BLaER1 treated with 17β-estradiol and CSF1 and Interleukin-3, amounts not matched to agents 10 nM and 100 nM (cell line): ENCODE measurements at regions not wholly inside any gene's neighbourhood (a gene's known extent, or its start where the extent isn't known, plus 50 kb on each side); places are given as distances from the start of the nearest gene placed in this dataset.

Source experiments
- H3K27ac ChIP-seq, 11 experiments: shearing (Covaris generic); formaldehyde crosslinking; 2 replicates each; pipeline ENCODE4 v1.8.1; 2022
- H3K27me3 ChIP-seq, 11 experiments: shearing (Covaris generic); formaldehyde crosslinking; 2 replicates each; pipeline ENCODE4 v1.8.1; 2022
- H3K36me3 ChIP-seq, 11 experiments: shearing (Covaris generic); formaldehyde crosslinking; 2 replicates each; pipeline ENCODE4 v1.8.1; 2022
- H3K4me1 ChIP-seq, 10 experiments: shearing (Covaris generic); formaldehyde crosslinking; 2 replicates each; pipeline ENCODE4 v1.8.1; 2022
- H3K4me2 ChIP-seq, 11 experiments: shearing (Covaris generic); formaldehyde crosslinking; 2 replicates each; pipeline ENCODE4 v1.8.1; 2022
- H3K4me3 ChIP-seq, 10 experiments: shearing (Covaris generic); formaldehyde crosslinking; 2 replicates each; pipeline ENCODE4 v1.8.1; 2022
- H3K9ac ChIP-seq, 11 experiments: shearing (Covaris generic); formaldehyde crosslinking; 2 replicates each; pipeline ENCODE4 v1.8.1; 2022
- H3K9me3 ChIP-seq, 11 experiments: shearing (Covaris generic); formaldehyde crosslinking; replicated peaks in 1 of 11; 2 replicates each; pipeline ENCODE4 v1.8.1; 2022
- H4K20me1 ChIP-seq, 11 experiments: shearing (Covaris generic); formaldehyde crosslinking; 2 replicates each; pipeline ENCODE4 v1.8.1; 2022
- Cebpa-rat ChIP-seq, 11 experiments: shearing (Covaris generic); IDR thresholded peaks; 2 replicates each; pipeline ENCODE4 v1.8.1; 2022

- Histone ChIP-seq H3K4me3 (no peak overlapping the region), H4K20me1 (no peaks in the 10 kb centered on the region), H3K36me3 (no peaks in the 10 kb centered on the region), H3K4me1 (no peaks in the 10 kb centered on the region), H3K9me3 (no peaks in the 10 kb centered on the region), H3K27ac (no peak overlapping the region), H3K27me3 (no peaks in the 10 kb centered on the region), H3K4me2 (no peak overlapping the region), H3K9ac (no peak overlapping the region)
- no peak for TF ChIP-seq Cebpa-rat (IDR thresholded peaks at IDR 0.05)
These were observed 132.6 kb upstream of the CDH10 start for GRCh38 chr5:24777392-24777791.

DNA sequence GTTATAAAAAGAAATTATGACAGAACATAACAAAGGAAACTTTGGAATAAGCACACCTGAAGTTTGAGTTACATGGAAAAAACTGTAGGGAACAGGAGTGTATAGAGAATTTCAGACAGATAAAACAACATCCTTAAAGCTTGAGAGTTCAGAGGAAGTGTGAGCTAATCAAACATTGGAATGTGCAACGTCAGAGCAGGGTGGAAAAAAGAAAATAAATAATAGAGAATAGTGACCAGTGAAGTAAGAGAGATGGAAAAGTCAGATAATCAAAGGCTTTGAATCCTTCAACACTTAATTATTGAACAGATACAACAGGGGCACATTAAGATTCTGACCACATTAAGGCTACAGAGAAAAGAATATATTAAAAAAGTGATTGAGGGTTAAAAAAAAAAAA is 128.5 kb upstream of the CDH10 start:
- no peaks in the 10 kb centered on the region for H3K9me3 ChIP-seq
- H4K20me1 ChIP-seq: no peaks in the 10 kb centered on the region
- TF ChIP-seq Cebpa-rat (IDR thresholded peaks at IDR 0.05): no peak
- H3K27me3 ChIP-seq: no peaks in the 10 kb centered on the region
- H3K4me2 ChIP-seq: no peak overlapping the region
- no peak overlapping the region for H3K27ac ChIP-seq
- H3K36me3 ChIP-seq: no peaks in the 10 kb centered on the region
- H3K4me3 ChIP-seq: no peak overlapping the region
- H3K4me1 ChIP-seq: no peaks in the 10 kb centered on the region
- H3K9ac ChIP-seq: no peak overlapping the region

DNA sequence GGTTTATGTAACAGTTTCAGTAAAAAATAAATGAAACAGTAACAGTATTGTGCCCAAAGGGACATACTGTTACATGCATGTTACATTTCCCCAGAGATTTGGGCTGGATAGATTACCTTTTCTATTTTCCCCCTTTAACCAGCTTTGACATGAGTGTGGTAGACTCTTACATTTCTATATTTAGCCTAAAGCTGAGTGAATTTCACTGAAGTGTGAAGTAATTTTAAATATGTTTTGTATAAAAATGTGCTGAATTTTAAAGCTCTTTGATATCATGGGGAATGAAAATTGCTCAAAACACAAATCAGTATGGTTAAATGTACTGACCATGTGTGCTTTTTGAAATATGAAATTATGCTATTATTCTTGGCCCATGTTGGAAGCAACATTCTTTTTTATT is 122.3 kb upstream of the CDH10 start:
- Histone ChIP-seq H3K27ac (no peak overlapping the region), H3K9me3 (peaks cover 0 to 13% (median 7%) of the 10 kb centered on the region in 11 experiments; a peak in 10 of 22 replicates), H3K9ac (no peak overlapping the region), H4K20me1 (no peaks in the 10 kb centered on the region), H3K4me1 (no peaks in the 10 kb centered on the region), H3K4me2 (no peak overlapping the region), H3K36me3 (no peaks in the 10 kb centered on the region), H3K27me3 (no peaks in the 10 kb centered on the region), H3K4me3 (no peak overlapping the region)
- TF ChIP-seq Cebpa-rat (IDR thresholded peaks at IDR 0.05): no peak

- Histone ChIP-seq H3K27ac (no peak overlapping the region), H3K4me3 (no peak overlapping the region), H3K36me3 (no peaks in the 10 kb centered on the region), H3K9me3 (peaks cover 7 to 24% (median 18%) of the 10 kb centered on the region in 11 experiments; a peak in 14 of 22 replicates), H3K4me1 (no peaks in the 10 kb centered on the region), H3K27me3 (no peaks in the 10 kb centered on the region), H3K4me2 (no peak overlapping the region), H3K9ac (no peak overlapping the region), H4K20me1 (no peaks in the 10 kb centered on the region)
- TF ChIP-seq Cebpa-rat (IDR thresholded peaks at IDR 0.05): no peak
These were observed 120.4 kb upstream of the CDH10 start for GRCh38 chr5:24765219-24765618.

- Histone ChIP-seq H4K20me1 (no peaks in the 10 kb centered on the region), H3K4me2 (0 out of 22 replicates have a peak overlapping the region, but pooled peaks of 1 of the 11 experiments have one; percentile 17), H3K27ac (no peak overlapping the region), H3K36me3 (no peaks in the 10 kb centered on the region), H3K9me3 (no peaks in the 10 kb centered on the region), H3K4me3 (no peak overlapping the region), H3K27me3 (no peaks in the 10 kb centered on the region), H3K4me1 (no peaks in the 10 kb centered on the region), H3K9ac (no peak overlapping the region)
- TF ChIP-seq Cebpa-rat (IDR thresholded peaks at IDR 0.05): no peak
These were observed 105.6 kb upstream of the CDH10 start for GRCh38 chr5:24750355-24750754.

DNA sequence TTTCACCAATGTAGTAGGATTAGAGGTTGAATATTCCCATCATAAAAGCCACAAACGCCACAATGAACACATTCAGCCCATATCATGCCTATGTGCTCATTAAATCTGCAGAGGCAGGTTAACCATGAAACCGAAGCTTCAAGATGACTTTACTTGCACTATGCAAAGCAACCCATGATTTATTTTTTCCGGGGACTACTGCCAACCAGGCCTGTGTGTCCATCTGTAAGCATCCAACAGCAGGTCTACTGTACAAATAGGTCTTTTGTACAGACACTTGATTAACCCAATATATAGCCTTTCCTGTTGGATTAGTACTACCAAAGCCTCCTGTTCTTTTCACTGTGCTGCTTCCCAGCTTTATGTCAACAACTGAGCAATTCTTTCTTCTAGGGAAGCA is 104.9 kb upstream of the CDH10 start:
- H4K20me1 ChIP-seq: no peaks in the 10 kb centered on the region
- H3K9ac ChIP-seq: no peak overlapping the region
- H3K27ac ChIP-seq: no peak overlapping the region
- no peak overlapping the region for H3K4me2 ChIP-seq
- H3K36me3 ChIP-seq: no peaks in the 10 kb centered on the region
- H3K4me1 ChIP-seq: no peaks in the 10 kb centered on the region
- no peak overlapping the region for H3K4me3 ChIP-seq
- H3K9me3 ChIP-seq: no peaks in the 10 kb centered on the region
- no peak for TF ChIP-seq Cebpa-rat (IDR thresholded peaks at IDR 0.05)
- no peaks in the 10 kb centered on the region for H3K27me3 ChIP-seq

DNA sequence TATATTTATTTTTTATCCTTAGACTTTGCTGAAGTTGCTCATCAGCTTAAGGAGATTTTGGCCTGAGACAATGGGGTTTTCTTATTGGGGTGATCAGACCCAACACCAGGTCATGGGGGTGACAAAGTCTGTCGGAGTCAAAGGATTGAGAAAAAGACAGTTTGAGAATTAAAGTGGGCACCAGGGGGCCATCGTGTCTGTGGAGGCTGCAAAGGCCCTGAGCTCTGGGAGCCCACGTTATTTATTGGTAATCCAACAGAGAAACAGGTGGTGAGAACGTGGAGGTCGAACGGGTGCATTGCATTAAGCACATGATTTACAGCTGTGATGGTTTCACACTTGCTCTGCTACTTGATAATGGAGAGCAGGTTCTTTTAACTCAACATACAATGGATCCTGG is 102.5 kb upstream of the CDH10 start:
- H3K27me3 ChIP-seq: no peaks in the 10 kb centered on the region
- no peak for TF ChIP-seq Cebpa-rat (IDR thresholded peaks at IDR 0.05)
- no peak overlapping the region for H3K27ac ChIP-seq
- H3K4me3 ChIP-seq: no peak overlapping the region
- no peak overlapping the region for H3K9ac ChIP-seq
- H3K36me3 ChIP-seq: no peaks in the 10 kb centered on the region
- no peaks in the 10 kb centered on the region for H3K4me1 ChIP-seq
- no peaks in the 10 kb centered on the region for H4K20me1 ChIP-seq
- no peak overlapping the region for H3K4me2 ChIP-seq
- H3K9me3 ChIP-seq: no peaks in the 10 kb centered on the region

DNA sequence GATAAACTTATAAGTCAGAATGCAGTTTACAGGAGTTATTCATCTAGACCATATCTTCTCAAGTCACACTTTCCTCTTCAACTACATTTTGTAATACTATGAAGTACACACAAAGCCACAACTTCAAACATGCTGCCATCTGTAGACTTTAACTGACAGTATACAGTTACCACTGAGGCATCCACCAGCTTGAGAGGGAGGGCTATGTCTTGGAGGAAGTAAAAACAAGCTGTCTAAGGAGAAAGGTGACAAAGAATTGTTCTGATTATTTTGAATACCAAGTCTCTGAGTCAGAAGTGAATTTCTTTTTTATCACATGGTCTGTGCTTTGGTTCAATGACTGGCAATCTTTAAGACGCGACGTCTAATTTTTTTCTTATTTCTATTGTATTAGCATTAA is 97.6 kb upstream of the CDH10 start:
- H3K27me3 ChIP-seq: no peaks in the 10 kb centered on the region
- H3K4me1 ChIP-seq: no peaks in the 10 kb centered on the region
- TF ChIP-seq Cebpa-rat (IDR thresholded peaks at IDR 0.05): no peak
- no peaks in the 10 kb centered on the region for H4K20me1 ChIP-seq
- no peak overlapping the region for H3K4me3 ChIP-seq
- no peak overlapping the region for H3K27ac ChIP-seq
- H3K36me3 ChIP-seq: no peaks in the 10 kb centered on the region
- no peak overlapping the region for H3K9ac ChIP-seq
- no peak overlapping the region for H3K4me2 ChIP-seq
- H3K9me3 ChIP-seq: no peaks in the 10 kb centered on the region

DNA sequence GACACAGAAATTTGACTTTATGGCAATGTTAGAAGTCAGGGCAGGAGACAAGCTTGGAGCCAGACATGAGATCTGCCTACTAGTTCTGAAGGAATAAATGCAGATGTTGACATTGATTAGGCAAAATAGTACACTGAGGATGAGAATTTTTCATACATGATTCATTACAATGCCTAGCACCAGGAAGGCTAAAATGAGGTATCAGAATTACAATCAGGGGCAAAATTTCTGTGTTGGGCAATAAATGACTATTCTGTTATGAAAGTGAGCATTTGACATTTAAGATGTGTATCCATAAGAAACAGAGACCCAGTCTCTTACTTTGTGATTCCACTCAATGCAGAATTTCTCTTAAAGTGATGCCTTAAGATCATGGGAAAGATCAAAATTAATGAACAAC is 92.4 kb upstream of the CDH10 start:
- TF ChIP-seq Cebpa-rat (IDR thresholded peaks at IDR 0.05): no peak
- Histone ChIP-seq H3K9ac (no peak overlapping the region), H4K20me1 (no peaks in the 10 kb centered on the region), H3K4me2 (no peak overlapping the region), H3K27ac (no peak overlapping the region), H3K4me1 (no peaks in the 10 kb centered on the region), H3K4me3 (no peak overlapping the region), H3K27me3 (no peaks in the 10 kb centered on the region), H3K36me3 (no peaks in the 10 kb centered on the region), H3K9me3 (no peaks in the 10 kb centered on the region)

DNA sequence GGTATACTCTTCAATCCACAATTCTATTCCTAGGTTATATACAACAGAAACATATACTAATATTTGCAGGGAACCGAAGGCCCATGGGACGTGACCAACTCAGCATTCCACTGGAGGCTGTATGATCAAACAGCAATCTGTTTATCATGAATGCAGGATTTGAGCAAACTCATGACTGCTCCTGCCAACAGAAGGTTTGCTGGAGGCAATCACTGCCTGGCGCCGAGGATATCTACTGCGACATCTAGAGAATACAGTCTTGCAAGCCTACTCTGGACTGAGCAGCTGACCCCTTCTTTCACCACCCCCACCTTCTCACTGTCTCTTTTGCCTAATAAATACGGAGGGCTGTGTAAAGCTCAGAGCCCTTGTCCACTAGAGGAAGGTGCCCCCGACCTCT is 90.5 kb upstream of the CDH10 start:
- no peak overlapping the region for H3K27ac ChIP-seq
- H3K4me2 ChIP-seq: no peak overlapping the region
- H3K9me3 ChIP-seq: no peaks in the 10 kb centered on the region
- H3K36me3 ChIP-seq: no peaks in the 10 kb centered on the region
- H4K20me1 ChIP-seq: no peaks in the 10 kb centered on the region
- no peak for TF ChIP-seq Cebpa-rat (IDR thresholded peaks at IDR 0.05)
- H3K4me1 ChIP-seq: no peaks in the 10 kb centered on the region
- H3K4me3 ChIP-seq: no peak overlapping the region
- H3K27me3 ChIP-seq: no peaks in the 10 kb centered on the region
- H3K9ac ChIP-seq: no peak overlapping the region

DNA sequence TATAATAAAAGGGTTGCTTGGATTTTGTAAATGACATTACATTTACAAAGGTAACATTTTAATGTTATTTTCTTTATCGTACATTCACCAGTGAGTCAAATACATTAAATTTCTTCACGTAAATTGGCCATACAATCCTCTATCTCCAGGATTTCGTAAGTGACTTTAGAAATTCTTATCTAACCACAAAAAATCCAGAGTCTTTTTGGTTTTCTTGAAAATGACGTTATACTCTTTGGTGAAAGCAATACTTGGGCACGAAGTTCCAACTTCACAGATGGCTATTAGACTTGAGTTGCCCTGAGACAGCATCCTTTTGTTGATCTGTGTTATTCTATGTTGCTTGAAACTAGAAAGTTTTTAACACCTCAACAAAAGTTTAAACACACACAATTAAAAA is 87.4 kb upstream of the CDH10 start:
- no peaks in the 10 kb centered on the region for H3K36me3 ChIP-seq
- no peaks in the 10 kb centered on the region for H3K4me1 ChIP-seq
- no peak overlapping the region for H3K4me3 ChIP-seq
- no peak overlapping the region for H3K27ac ChIP-seq
- no peaks in the 10 kb centered on the region; a peak in 1 of 22 replicates for H3K9me3 ChIP-seq
- H4K20me1 ChIP-seq: no peaks in the 10 kb centered on the region
- no peak for TF ChIP-seq Cebpa-rat (IDR thresholded peaks at IDR 0.05)
- H3K4me2 ChIP-seq: no peak overlapping the region
- no peak overlapping the region for H3K9ac ChIP-seq
- no peaks in the 10 kb centered on the region for H3K27me3 ChIP-seq
